Prostate gland (tissue), 2 donors: ENCODE measurements at regions not wholly inside any gene's neighbourhood (a gene's known extent, or its start where the extent isn't known, plus 50 kb on each side); places are given as distances from the start of the nearest gene placed in this dataset.

Experiments used
- DNase-seq: peaks from one replicate; pipeline ENCODE4 v3.0.0-alpha.2; 2019; ENCODE audit warnings: low spot score
- H3K27ac ChIP-seq, 2 donors: fragments of 200-600 bp; sonication (generic); 2 replicates each; pipeline ENCODE4 v1.5.1; 2017 to 2019
- H3K27me3 ChIP-seq: fragments of 200-600 bp; sonication (generic); replicated peaks from 2 replicates; pipeline ENCODE4 v1.5.1; 2019; ENCODE audit not compliant: insufficient read depth
- H3K36me3 ChIP-seq, 2 donors: fragments of 200-600 bp; sonication (generic); 1 replicate in 1 of 2; 2 replicates in 1 of 2; pipeline versions ENCODE4 v1.5.1 to v1.8.1; 2017 to 2019
- H3K4me1 ChIP-seq: fragments of 200-600 bp; sonication (generic); replicated peaks from 2 replicates; pipeline ENCODE4 v1.5.1; 2019
- H3K4me3 ChIP-seq, 2 donors: fragments of 200-600 bp; sonication (generic); 2 replicates each; pipeline ENCODE4 v1.5.1; 2017 to 2019
- H3K9me3 ChIP-seq: fragments of 200-600 bp; sonication (generic); 2 replicates; pipeline ENCODE4 v1.5.1; 2017
- POLR2A ChIP-seq: fragments of 450-650 bp; IDR thresholded peaks from one replicate; pipeline ENCODE4 v1.6.1; 2016; ENCODE audit warnings: antibody characterized with exemption, mild to moderate bottlenecking
- POLR2AphosphoS5 ChIP-seq: sonication (generic); formaldehyde crosslinking; IDR thresholded peaks from one replicate; pipeline ENCODE4 v1.6.1; 2017; ENCODE audit warnings: antibody characterized with exemption
- WGBS: methylation state at CpG from one replicate; pipeline ENCODE4 v1.1.5; 2018; 5-methylcytosine and 5-hydroxymethylcytosine counted together
- intact Hi-C: fragments of 100-400 bp; cut with DNase I; formaldehyde crosslinking; loops from one replicate; pipeline ENCODE4 v1.14.2; 2022
- TF ChIP-seq, protein P1 (sequence below), 4 experiments: fragments of 200-600 bp in 2 of 4; fragments of 450-650 bp in 2 of 4; sonication (generic) in 2 of 4; IDR thresholded peaks; 1 replicate in 3 of 4; 2 replicates in 1 of 4; pipeline ENCODE4 v1.5.1; 2016 to 2019; ENCODE audit warnings: antibody characterized with exemption in 4 of 4, mild to moderate bottlenecking in 2 of 4, moderate library complexity in 2 of 4

DNA sequence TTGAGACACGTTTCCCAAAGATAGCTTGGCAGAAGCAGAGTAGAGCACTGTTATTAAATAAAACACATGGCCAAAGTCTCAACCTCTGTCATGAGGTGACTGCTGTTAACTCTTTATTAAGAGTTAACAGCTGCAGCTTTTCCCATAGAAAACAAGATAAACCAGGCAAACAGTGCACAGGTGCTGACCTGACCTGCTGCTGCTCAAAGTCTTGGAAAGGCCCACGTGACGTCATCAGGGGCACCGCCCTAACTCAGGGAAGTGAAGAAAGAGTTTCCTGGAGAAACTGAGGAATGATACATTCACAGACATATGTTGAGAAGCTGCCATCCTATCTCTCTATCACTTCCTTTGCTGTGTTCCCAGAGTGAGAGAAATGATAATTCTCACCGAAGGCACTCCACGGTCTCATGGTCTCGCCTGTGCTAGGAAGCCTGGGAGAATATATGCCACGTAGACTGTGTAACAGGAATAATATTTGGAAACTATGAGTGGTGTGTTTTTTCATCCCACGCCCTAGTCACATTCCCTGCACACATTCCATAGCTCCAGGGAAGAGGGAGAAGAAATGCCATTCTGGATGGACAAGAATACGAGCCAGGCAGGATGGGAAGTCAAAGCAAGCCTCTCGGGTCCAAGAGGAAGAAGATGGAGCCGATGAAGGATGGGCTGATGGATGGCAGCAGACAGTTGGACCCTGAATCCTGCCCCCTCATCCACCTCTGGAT lies 146.2 kb upstream of the NFE2L3 start:
- Histone ChIP-seq H3K9me3 (no peaks in the 10 kb centered on the region), H3K4me3 (no peak overlapping the region), H3K4me1 (no peaks in the 10 kb centered on the region), H3K27ac (no peak overlapping the region), H3K36me3 (no peaks in the 10 kb centered on the region), H3K27me3 (no peaks in the 10 kb centered on the region)
- no peak for DNase-seq
- 75% methylated on average over 12 of the region's 12 CpGs for WGBS
- TF ChIP-seq, protein P1, sequence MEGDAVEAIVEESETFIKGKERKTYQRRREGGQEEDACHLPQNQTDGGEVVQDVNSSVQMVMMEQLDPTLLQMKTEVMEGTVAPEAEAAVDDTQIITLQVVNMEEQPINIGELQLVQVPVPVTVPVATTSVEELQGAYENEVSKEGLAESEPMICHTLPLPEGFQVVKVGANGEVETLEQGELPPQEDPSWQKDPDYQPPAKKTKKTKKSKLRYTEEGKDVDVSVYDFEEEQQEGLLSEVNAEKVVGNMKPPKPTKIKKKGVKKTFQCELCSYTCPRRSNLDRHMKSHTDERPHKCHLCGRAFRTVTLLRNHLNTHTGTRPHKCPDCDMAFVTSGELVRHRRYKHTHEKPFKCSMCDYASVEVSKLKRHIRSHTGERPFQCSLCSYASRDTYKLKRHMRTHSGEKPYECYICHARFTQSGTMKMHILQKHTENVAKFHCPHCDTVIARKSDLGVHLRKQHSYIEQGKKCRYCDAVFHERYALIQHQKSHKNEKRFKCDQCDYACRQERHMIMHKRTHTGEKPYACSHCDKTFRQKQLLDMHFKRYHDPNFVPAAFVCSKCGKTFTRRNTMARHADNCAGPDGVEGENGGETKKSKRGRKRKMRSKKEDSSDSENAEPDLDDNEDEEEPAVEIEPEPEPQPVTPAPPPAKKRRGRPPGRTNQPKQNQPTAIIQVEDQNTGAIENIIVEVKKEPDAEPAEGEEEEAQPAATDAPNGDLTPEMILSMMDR (IDR thresholded peaks at IDR 0.05), result no peak
- TF ChIP-seq POLR2AphosphoS5 (no peak), POLR2A (no peak)
- intact Hi-C loops, result no loop called here

DNA sequence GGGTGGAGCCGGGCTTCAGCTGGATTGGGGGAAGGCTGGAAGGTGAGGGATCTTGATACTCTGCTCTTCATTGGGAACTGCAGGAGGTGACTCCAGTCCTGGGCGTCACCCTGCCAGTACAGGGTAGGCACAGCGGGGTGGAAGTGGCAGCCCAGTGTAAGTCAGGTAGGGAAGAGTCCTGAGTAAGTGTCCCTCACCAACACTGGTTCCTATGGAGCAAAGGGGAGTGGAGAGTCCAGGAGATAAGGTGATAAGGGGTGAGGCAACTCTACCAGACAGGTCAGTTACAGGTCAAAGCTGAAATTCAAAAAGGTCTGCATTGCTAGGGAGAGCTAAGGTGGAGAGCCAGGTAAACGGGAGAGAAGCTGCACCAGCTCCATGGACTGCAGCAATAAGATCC lies 145.6 kb upstream of the NFE2L3 start:
- no peak overlapping the region for H3K4me3 ChIP-seq
- no peaks in the 10 kb centered on the region for H3K4me1 ChIP-seq
- no peak for TF ChIP-seq POLR2AphosphoS5
- TF ChIP-seq POLR2A, result no peak
- TF ChIP-seq, protein P1 (IDR thresholded peaks at IDR 0.05), result no peak
- no peaks in the 10 kb centered on the region for H3K27me3 ChIP-seq
- no peaks in the 10 kb centered on the region for H3K36me3 ChIP-seq
- 95% methylated on average over 4 of the region's 4 CpGs for WGBS
- no peak overlapping the region for H3K27ac ChIP-seq
- intact Hi-C loops, result no loop called here
- DNase-seq, result no peak
- no peaks in the 10 kb centered on the region for H3K9me3 ChIP-seq

DNA sequence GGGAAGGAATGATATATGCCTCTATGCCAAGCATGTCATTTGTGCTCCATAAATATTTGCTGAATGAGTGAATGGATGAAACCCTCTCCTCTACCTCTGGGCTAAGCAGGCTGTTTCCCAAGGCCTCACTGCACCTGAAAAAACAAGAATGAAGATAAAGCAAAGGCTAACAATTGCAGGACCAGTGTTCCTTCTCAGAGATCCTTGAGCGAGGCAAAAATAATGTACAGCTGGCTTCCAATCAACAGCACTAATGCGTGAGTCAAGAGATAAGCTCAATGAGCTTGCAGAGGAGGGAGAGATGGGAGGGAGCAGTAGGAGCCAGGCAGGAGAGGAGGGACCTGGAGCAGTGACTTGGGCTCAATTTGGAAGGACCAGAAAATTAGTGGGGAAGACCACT lies 144.5 kb upstream of the NFE2L3 start:
- TF ChIP-seq POLR2AphosphoS5 (no peak), POLR2A (no peak)
- TF ChIP-seq, protein P1 (IDR thresholded peaks at IDR 0.05), result no peak
- H3K4me3 ChIP-seq, result no peak overlapping the region
- no peaks in the 10 kb centered on the region for H3K27me3 ChIP-seq
- no peaks in the 10 kb centered on the region for H3K9me3 ChIP-seq
- H3K36me3 ChIP-seq, result no peaks in the 10 kb centered on the region
- intact Hi-C loops, result no loop called here
- no peak for DNase-seq
- H3K27ac ChIP-seq, result no peak overlapping the region
- no peaks in the 10 kb centered on the region for H3K4me1 ChIP-seq
- WGBS, result 54% methylated on average over 2 of the region's 2 CpGs

DNA sequence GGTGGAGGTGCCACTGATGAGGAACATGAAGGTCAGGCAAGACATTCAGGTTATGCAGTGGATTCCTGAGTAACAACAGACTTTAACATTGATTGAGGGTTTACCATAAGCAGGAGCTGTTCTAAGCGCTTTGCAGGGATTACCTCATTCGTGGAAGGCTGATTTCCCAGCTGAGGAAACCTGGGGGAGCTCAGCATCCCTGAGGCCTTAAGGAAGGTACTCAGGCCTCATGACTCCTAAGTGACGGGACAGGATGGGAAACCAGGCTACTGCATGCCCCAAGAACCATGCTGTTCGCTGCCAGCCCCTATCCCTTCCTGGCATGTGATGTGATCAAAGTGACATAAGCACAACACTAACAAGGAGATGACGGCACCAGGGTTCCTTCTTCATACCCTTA lies 143.6 kb upstream of the NFE2L3 start:
- no peak overlapping the region for H3K27ac ChIP-seq
- intact Hi-C loops, result no loop called here

More for the DNA sequence above, 143.6 kb upstream of the NFE2L3 start:
- H3K4me3 ChIP-seq, result no peak overlapping the region
- no peak for TF ChIP-seq POLR2A
- TF ChIP-seq POLR2AphosphoS5, result no peak
- TF ChIP-seq, protein P1 (IDR thresholded peaks at IDR 0.05), result no peak
- DNase-seq, result no peak
- H3K9me3 ChIP-seq, result no peaks in the 10 kb centered on the region
- WGBS, result 92% methylated on average over 5 of the region's 5 CpGs
- no peaks in the 10 kb centered on the region for H3K36me3 ChIP-seq
- no peaks in the 10 kb centered on the region for H3K27me3 ChIP-seq
- H3K4me1 ChIP-seq, result peaks cover 5% of the 10 kb centered on the region
